A673 (cell line): ENCODE measurements at regions not wholly inside any gene's neighbourhood (a gene's known extent, or its start where the extent isn't known, plus 50 kb on each side); places are given as distances from the start of the nearest gene placed in this dataset.

ENCODE experiments used
- BruUV-seq: library from RNA; stranded (reverse); fragments of 400-500 nt; replicated peaks from 2 replicates; lab custom pipeline; 2021; lab: Mats Ljungman, UMichigan
- CTCF ChIA-PET: fragments of 300-600 bp; sonication (Branson Sonifier 250); formaldehyde crosslinking; loops from one replicate; lab custom pipeline; 2022; ENCODE audit warnings: antibody characterized with exemption; lab: Charles Lee
- POLR2A ChIA-PET: fragments of 300-600 bp; sonication (Branson Sonifier 250); formaldehyde crosslinking; loops from one replicate; lab custom pipeline; 2022; ENCODE audit warnings: antibody characterized with exemption; ENCODE audit not compliant: low non-redundant PET; lab: Charles Lee
- DNase-seq: peaks from one replicate; pipeline ENCODE4 v3.0.0-alpha.2; 2015; ENCODE audit warnings: low spot score
- H3K27ac ChIP-seq: fragments of 200-600 bp; sonication (generic); 2 replicates; pipeline ENCODE4 v1.5.1; 2016; ENCODE audit warnings: mixed run types, low read depth, mild to moderate bottlenecking, mixed read lengths, antibody characterized with exemption, low read length; ENCODE audit not compliant: poor library complexity, severe bottlenecking
- H3K27me3 ChIP-seq: fragments of 200-600 bp; sonication (generic); replicated peaks from 2 replicates; pipeline ENCODE4 v1.6.1; 2017; ENCODE audit warnings: mixed run types, low read depth, mild to moderate bottlenecking, mixed read lengths, antibody characterized with exemption, low read length; ENCODE audit not compliant: insufficient read depth, poor library complexity
- H3K36me3 ChIP-seq: fragments of 200-600 bp; sonication (generic); 2 replicates; pipeline ENCODE4 v1.6.1; 2016; ENCODE audit warnings: mixed run types, mild to moderate bottlenecking, mixed read lengths, antibody characterized with exemption, low read length; ENCODE audit not compliant: insufficient read depth, poor library complexity, severe bottlenecking
- H3K4me1 ChIP-seq: fragments of 200-600 bp; sonication (generic); 2 replicates; pipeline ENCODE4 v1.6.1; 2017; ENCODE audit warnings: mixed run types, mild to moderate bottlenecking, mixed read lengths, antibody characterized with exemption, low read length; ENCODE audit not compliant: insufficient read depth, poor library complexity, severe bottlenecking
- H3K4me3 ChIP-seq: fragments of 200-600 bp; sonication (generic); 2 replicates; pipeline ENCODE4 v1.5.1; 2016; ENCODE audit warnings: low read depth, mixed run types, mild to moderate bottlenecking, mixed read lengths, low read length; ENCODE audit not compliant: poor library complexity, severe bottlenecking
- H3K9me3 ChIP-seq: fragments of 200-600 bp; sonication (generic); 2 replicates; pipeline ENCODE4 v1.6.1; 2016; ENCODE audit warnings: mixed run types, low read depth, mild to moderate bottlenecking, mixed read lengths, antibody characterized with exemption, low read length; ENCODE audit not compliant: poor library complexity, severe bottlenecking
- EZH2 ChIP-seq: fragments of 200-600 bp; sonication (generic); IDR thresholded peaks from 2 replicates; pipeline ENCODE4 v1.6.1; 2017; ENCODE audit warnings: borderline replicate concordance, low read depth, mild to moderate bottlenecking, mixed read lengths, antibody characterized with exemption, low read length; ENCODE audit not compliant: poor library complexity, severe bottlenecking
- intact Hi-C: fragments of 100-400 bp; cut with micrococcal nuclease; formaldehyde crosslinking; loops from one replicate; pipeline ENCODE4 v1.10.0; 2022; ENCODE audit not compliant: unreplicated experiment
- TF ChIP-seq, protein P1 (sequence below): fragments of 300-800, 200-600 bp; sonication (generic); conservative IDR thresholded peaks from 2 replicates; pipeline ENCODE4 v1.5.1; 2017; ENCODE audit warnings: low read depth, mild to moderate bottlenecking, antibody characterized with exemption, low read length, moderate library complexity, mixed read lengths

DNA sequence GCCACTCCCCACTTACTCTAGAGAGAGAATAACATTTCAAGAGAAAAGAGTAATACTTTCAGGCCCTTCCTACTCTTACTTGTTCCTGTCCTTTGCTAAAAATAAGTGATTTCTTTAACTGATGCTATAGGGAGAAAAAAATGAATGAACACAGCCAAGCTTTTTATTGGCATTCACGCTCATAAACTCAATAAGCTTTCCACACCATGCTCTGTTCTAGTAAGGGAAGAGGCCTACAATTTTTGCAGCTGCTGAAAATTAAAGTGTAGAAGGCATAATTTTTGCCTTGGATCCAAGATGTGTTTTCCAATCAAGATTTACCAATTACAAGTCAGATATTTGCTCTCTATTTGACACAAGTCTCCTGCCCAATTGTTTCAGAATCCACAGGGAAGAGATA, 188.1 kb upstream of the RGS18 start:
- no peak for DNase-seq
- Histone ChIP-seq H3K27me3 (no peaks in the 10 kb centered on the region), H3K36me3 (no peaks in the 10 kb centered on the region), H3K27ac (no peak overlapping the region), H3K4me1 (peaks cover 2% of the 10 kb centered on the region), H3K9me3 (no peaks in the 10 kb centered on the region), H3K4me3 (no peak overlapping the region)
- no TSS peak for BruUV-seq
- intact Hi-C loops, result no loop called here
- ChIA-PET CTCF (no interaction called here), POLR2A (no interaction called here)
- TF ChIP-seq, protein P1, sequence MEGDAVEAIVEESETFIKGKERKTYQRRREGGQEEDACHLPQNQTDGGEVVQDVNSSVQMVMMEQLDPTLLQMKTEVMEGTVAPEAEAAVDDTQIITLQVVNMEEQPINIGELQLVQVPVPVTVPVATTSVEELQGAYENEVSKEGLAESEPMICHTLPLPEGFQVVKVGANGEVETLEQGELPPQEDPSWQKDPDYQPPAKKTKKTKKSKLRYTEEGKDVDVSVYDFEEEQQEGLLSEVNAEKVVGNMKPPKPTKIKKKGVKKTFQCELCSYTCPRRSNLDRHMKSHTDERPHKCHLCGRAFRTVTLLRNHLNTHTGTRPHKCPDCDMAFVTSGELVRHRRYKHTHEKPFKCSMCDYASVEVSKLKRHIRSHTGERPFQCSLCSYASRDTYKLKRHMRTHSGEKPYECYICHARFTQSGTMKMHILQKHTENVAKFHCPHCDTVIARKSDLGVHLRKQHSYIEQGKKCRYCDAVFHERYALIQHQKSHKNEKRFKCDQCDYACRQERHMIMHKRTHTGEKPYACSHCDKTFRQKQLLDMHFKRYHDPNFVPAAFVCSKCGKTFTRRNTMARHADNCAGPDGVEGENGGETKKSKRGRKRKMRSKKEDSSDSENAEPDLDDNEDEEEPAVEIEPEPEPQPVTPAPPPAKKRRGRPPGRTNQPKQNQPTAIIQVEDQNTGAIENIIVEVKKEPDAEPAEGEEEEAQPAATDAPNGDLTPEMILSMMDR, result no peak
- no peak for TF ChIP-seq EZH2

DNA sequence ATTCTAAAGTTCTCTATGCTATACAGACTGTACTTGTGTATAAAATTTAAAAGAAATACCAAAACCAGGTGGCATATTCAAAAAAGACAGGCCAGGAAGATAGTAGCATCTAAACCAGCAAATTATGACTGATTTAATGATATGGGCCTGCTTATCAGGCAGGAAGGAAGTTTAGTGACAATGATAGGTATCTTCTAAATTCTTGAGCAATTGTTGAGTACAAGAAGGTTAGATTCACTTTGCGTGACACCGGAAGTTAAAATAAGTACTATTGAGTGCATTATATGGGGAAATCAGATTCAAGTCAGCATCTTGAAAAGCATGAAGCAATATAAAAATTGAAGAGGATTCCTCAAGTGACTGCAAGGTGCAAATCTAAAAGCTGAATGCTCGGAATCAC, 186.8 kb upstream of the RGS18 start:
- DNase-seq, result peak; percentile 9
- ChIA-PET POLR2A (no interaction called here), CTCF (no interaction called here)
- no TSS peak for BruUV-seq
- Histone ChIP-seq H3K9me3 (no peaks in the 10 kb centered on the region), H3K27ac (no peak overlapping the region), H3K36me3 (no peaks in the 10 kb centered on the region), H3K27me3 (no peaks in the 10 kb centered on the region), H3K4me3 (no peak overlapping the region), H3K4me1 (peaks cover 2% of the 10 kb centered on the region)
- TF ChIP-seq EZH2, result no peak
- TF ChIP-seq, protein P1, result no peak
- intact Hi-C loops, result no loop called here

DNA sequence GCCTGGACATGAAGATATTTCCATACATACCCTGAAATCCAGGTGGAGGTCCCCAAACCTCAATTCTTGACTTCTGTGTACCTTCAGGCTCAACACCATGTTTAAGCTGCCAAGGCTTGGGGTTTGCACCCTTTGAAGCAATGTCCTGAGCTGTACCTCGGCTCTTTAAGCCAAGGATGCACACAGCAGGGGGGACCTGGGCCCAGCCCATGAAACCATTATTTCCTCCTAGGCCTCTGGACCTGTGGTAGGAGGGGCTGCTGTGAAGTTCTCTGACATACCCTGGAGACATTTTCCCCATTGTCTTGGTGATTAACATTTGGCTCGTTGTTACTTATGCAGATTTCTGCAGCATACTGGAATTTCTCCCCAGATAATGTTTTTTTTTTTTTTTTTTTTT, 184.3 kb upstream of the RGS18 start:
- Histone ChIP-seq H3K27ac (no peak overlapping the region), H3K9me3 (no peaks in the 10 kb centered on the region), H3K4me1 (peaks cover 2% of the 10 kb centered on the region), H3K27me3 (no peaks in the 10 kb centered on the region), H3K4me3 (no peak overlapping the region), H3K36me3 (no peaks in the 10 kb centered on the region)
- DNase-seq, result no peak
- no TSS peak for BruUV-seq
- intact Hi-C loops, result no loop called here
- ChIA-PET POLR2A (no interaction called here), CTCF (no interaction called here)
- no peak for TF ChIP-seq EZH2
- TF ChIP-seq, protein P1, result no peak
